SHP77 treated with DMSO at 0.1 percent for 48 hours (cell line): ENCODE measurements at regions not wholly inside any gene's neighbourhood (a gene's known extent, or its start where the extent isn't known, plus 50 kb on each side); places are given as distances from the start of the nearest gene placed in this dataset.

ENCODE experiments used
- DNase-seq: peaks from one replicate; lab custom pipeline; 2025; lab: John Stamatoyannopoulos, UW

- no peak for DNase-seq
Measured at GRCh38 chr19:29093553-29093908, 119.4 kb downstream of the UQCRFS1 start.

- no peak for DNase-seq
Measured at GRCh38 chr19:29092712-29093552, 120.0 kb downstream of the UQCRFS1 start.

- no peak for DNase-seq
Measured at GRCh38 chr19:29090783-29091526, 122.0 kb downstream of the UQCRFS1 start.

GRCh38 chr19:29089315-29089870 is 123.6 kb downstream of the UQCRFS1 start:
- DNase-seq = no peak

- DNase-seq = no peak
Measured at GRCh38 chr19:29088761-29089160, 124.2 kb downstream of the UQCRFS1 start.

GRCh38 chr19:29086646-29087045 is 126.3 kb downstream of the UQCRFS1 start:
- no peak for DNase-seq

- DNase-seq = no peak
Measured at GRCh38 chr19:29086182-29086581, 126.8 kb downstream of the UQCRFS1 start.

- no peak for DNase-seq
Measured at GRCh38 chr19:29085630-29086029, 127.3 kb downstream of the UQCRFS1 start.

- no peak for DNase-seq
Measured at GRCh38 chr19:29085206-29085605, 127.7 kb downstream of the UQCRFS1 start.

GRCh38 chr19:29084266-29084665 is 128.7 kb downstream of the UQCRFS1 start:
- no peak for DNase-seq

GRCh38 chr19:29083863-29084262 is 129.1 kb downstream of the UQCRFS1 start:
- DNase-seq = no peak

- no peak for DNase-seq
Measured at GRCh38 chr19:29079356-29080032, 133.5 kb downstream of the UQCRFS1 start.

- no peak for DNase-seq
Measured at GRCh38 chr19:29076963-29077362, 136.0 kb downstream of the UQCRFS1 start.

GRCh38 chr19:29076161-29076560 is 136.8 kb downstream of the UQCRFS1 start:
- DNase-seq = no peak

GRCh38 chr19:29075149-29075548 is 137.8 kb downstream of the UQCRFS1 start:
- no peak for DNase-seq

GRCh38 chr19:29074579-29074978 is 138.4 kb downstream of the UQCRFS1 start:
- DNase-seq = no peak

- no peak for DNase-seq
Measured at GRCh38 chr19:29067831-29068230, 145.1 kb downstream of the UQCRFS1 start.

GRCh38 chr19:29062475-29063435 is 150.2 kb downstream of the UQCRFS1 start:
- DNase-seq = no peak

- no peak for DNase-seq
Measured at GRCh38 chr19:29060813-29061364, 152.1 kb downstream of the UQCRFS1 start.

- no peak for DNase-seq
Measured at GRCh38 chr19:29056535-29056934, 156.4 kb downstream of the UQCRFS1 start.
